ENCODE measurements at regions not wholly inside any gene's neighbourhood (a gene's known extent, or its start where the extent isn't known, plus 50 kb on each side); places are given as distances from the start of the nearest gene placed in this dataset.
A peak's percentile ranks its signal among the peaks of the same experiment; 100 is the strongest.

DNA sequence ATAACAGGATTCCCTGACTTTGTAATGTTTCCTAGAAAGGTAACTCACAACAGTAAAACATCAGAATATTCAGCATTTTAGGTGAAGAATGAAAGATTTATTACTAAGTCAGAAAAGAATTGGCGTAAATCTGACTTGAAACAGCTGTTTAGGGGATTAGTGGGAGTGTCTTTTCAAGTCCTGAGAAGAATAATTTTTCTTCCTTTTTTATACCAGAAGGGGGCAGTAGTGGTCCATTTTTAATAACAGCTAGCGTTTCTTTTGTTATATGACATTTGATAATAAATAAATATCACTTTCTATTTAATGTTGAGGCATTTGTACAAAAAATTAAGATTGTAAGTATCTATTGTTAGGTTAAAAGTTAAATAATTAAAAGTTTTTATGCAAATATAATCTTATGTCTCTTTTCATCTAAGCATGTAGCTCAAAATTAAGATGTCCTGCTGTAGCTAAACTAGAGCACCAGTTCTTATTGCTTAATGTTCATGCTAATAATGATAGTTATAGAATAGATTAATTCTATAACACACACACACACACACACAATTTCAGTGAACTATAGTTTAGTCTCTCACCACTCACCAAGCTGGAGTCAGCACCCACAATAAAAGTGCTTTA is 258.7 kb upstream of the ARRDC3 start:
- no peak overlapping the region for H3K4me2 ChIP-seq (ENCODE audit: extremely low read depth, insufficient read depth, low read length)
- no peaks in the 10 kb centered on the region for H3K4me1 ChIP-seq (ENCODE audit: control insufficient read depth, extremely low read depth, insufficient read depth, low read length)
- H2AFZ ChIP-seq (ENCODE audit: low read length), result no peak overlapping the region
- no peak overlapping the region for H3K27ac ChIP-seq (ENCODE audit: insufficient read depth, low read length)
- H3K4me3 ChIP-seq (replicated peaks in 1 of 4; ENCODE audit: control extremely low read depth in 1 of 4, insufficient read depth in 1 of 4, low read depth in 3 of 4, low read length in 4 of 4), result no peak overlapping the region
- H3K36me3 ChIP-seq (ENCODE audit: control insufficient read depth, insufficient read depth, low read length), result no peaks in the 10 kb centered on the region
- DNase-seq (ENCODE audit: low read depth in 2 of 2), result peak; percentile 36 to 76
- TF ChIP-seq, protein P1, sequence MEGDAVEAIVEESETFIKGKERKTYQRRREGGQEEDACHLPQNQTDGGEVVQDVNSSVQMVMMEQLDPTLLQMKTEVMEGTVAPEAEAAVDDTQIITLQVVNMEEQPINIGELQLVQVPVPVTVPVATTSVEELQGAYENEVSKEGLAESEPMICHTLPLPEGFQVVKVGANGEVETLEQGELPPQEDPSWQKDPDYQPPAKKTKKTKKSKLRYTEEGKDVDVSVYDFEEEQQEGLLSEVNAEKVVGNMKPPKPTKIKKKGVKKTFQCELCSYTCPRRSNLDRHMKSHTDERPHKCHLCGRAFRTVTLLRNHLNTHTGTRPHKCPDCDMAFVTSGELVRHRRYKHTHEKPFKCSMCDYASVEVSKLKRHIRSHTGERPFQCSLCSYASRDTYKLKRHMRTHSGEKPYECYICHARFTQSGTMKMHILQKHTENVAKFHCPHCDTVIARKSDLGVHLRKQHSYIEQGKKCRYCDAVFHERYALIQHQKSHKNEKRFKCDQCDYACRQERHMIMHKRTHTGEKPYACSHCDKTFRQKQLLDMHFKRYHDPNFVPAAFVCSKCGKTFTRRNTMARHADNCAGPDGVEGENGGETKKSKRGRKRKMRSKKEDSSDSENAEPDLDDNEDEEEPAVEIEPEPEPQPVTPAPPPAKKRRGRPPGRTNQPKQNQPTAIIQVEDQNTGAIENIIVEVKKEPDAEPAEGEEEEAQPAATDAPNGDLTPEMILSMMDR (conservative IDR thresholded peaks at IDR 0.05 in 1 of 2, IDR thresholded peaks at IDR 0.05 in 1 of 2; ENCODE audit: low read depth in 1 of 2, low read length in 2 of 2), result peak; percentile 22 to 38
- no peak for TF ChIP-seq EZH2 (IDR thresholded peaks at IDR 0.05; ENCODE audit: low read length, missing control alignments)
- H3K9ac ChIP-seq (ENCODE audit: insufficient read depth, low read length), result no peak overlapping the region
- H3K9me3 ChIP-seq (ENCODE audit: control insufficient read depth, insufficient read depth, low read depth, low read length), result no peaks in the 10 kb centered on the region
- no peaks in the 10 kb centered on the region for H4K20me1 ChIP-seq (ENCODE audit: control insufficient read depth, extremely low read depth, insufficient read depth, low read length)
- no peaks in the 10 kb centered on the region for H3K79me2 ChIP-seq (ENCODE audit: control insufficient read depth, insufficient read depth, low read length)
- H3K27me3 ChIP-seq (ENCODE audit: control insufficient read depth, insufficient read depth, low read length), result no peaks in the 10 kb centered on the region

DNA sequence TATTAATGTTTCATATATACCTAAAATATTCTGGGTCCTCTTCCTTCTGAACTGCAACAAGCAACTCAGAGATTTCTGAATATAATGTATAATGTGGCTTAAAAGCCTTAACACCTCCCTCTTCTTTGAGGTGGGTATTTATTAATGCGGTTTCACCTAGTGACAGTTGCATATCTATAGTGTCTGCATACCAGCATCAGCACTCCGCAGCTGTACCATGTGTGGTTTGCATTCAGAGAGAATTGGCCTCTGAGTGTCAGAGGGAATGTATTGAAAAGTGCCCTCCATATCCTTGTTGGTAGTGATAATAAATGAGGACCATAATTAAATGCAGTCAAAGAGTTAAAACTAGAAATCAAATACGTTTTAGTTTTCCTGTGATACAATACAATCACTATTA is 256.6 kb upstream of the ARRDC3 start:
- no peaks in the 10 kb centered on the region for H3K36me3 ChIP-seq (ENCODE audit: control insufficient read depth, insufficient read depth, low read length)
- no peaks in the 10 kb centered on the region for H3K9me3 ChIP-seq (ENCODE audit: control insufficient read depth, insufficient read depth, low read depth, low read length)
- no peak overlapping the region for H3K4me3 ChIP-seq (replicated peaks in 1 of 4; ENCODE audit: control extremely low read depth in 1 of 4, insufficient read depth in 1 of 4, low read depth in 3 of 4, low read length in 4 of 4)
- no peak overlapping the region for H3K27ac ChIP-seq (ENCODE audit: insufficient read depth, low read length)
- no peak overlapping the region for H2AFZ ChIP-seq (ENCODE audit: low read length)
- H3K9ac ChIP-seq (ENCODE audit: insufficient read depth, low read length), result no peak overlapping the region
- peaks cover 2% of the 10 kb centered on the region for H4K20me1 ChIP-seq (ENCODE audit: control insufficient read depth, extremely low read depth, insufficient read depth, low read length)
- H3K4me2 ChIP-seq (ENCODE audit: extremely low read depth, insufficient read depth, low read length), result no peak overlapping the region
- no peaks in the 10 kb centered on the region for H3K79me2 ChIP-seq (ENCODE audit: control insufficient read depth, insufficient read depth, low read length)
- no peaks in the 10 kb centered on the region for H3K27me3 ChIP-seq (ENCODE audit: control insufficient read depth, insufficient read depth, low read length)
- TF ChIP-seq EZH2 (IDR thresholded peaks at IDR 0.05; ENCODE audit: low read length, missing control alignments), result no peak
- TF ChIP-seq, protein P1 (conservative IDR thresholded peaks at IDR 0.05 in 1 of 2, IDR thresholded peaks at IDR 0.05 in 1 of 2; ENCODE audit: low read depth in 1 of 2, low read length in 2 of 2), result no peak
- DNase-seq (ENCODE audit: low read depth in 2 of 2), result no peak
- H3K4me1 ChIP-seq (ENCODE audit: control insufficient read depth, extremely low read depth, insufficient read depth, low read length), result no peaks in the 10 kb centered on the region

DNA sequence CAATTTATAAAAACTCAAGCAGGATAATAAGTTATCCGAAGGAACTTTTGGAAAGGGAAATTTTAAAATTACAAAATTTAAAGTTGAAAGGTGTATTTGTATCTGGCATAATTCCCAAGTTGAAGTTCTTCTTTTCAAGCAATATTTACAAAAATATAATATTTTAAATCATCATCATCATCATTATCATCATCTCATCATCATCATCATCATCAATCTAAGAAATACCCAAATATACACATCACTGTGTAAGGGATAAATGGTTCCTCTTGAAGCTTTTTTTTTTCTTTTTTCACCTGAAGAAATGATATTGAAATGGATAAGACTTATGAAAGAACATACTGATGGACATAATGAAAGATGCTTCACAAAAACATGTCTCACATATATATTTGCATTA is 254.9 kb upstream of the ARRDC3 start:
- Histone ChIP-seq H2AFZ (ENCODE audit: low read length) (no peak overlapping the region), H4K20me1 (ENCODE audit: control insufficient read depth, extremely low read depth, insufficient read depth, low read length) (peaks cover 2% of the 10 kb centered on the region), H3K4me3 (replicated peaks in 1 of 4; ENCODE audit: control extremely low read depth in 1 of 4, insufficient read depth in 1 of 4, low read depth in 3 of 4, low read length in 4 of 4) (no peak overlapping the region), H3K4me1 (ENCODE audit: control insufficient read depth, extremely low read depth, insufficient read depth, low read length) (no peaks in the 10 kb centered on the region), H3K36me3 (ENCODE audit: control insufficient read depth, insufficient read depth, low read length) (no peaks in the 10 kb centered on the region), H3K27ac (ENCODE audit: insufficient read depth, low read length) (no peak overlapping the region), H3K4me2 (ENCODE audit: extremely low read depth, insufficient read depth, low read length) (no peak overlapping the region), H3K9ac (ENCODE audit: insufficient read depth, low read length) (no peak overlapping the region), H3K27me3 (ENCODE audit: control insufficient read depth, insufficient read depth, low read length) (no peaks in the 10 kb centered on the region), H3K9me3 (ENCODE audit: control insufficient read depth, insufficient read depth, low read depth, low read length) (no peaks in the 10 kb centered on the region), H3K79me2 (ENCODE audit: control insufficient read depth, insufficient read depth, low read length) (no peaks in the 10 kb centered on the region)
- TF ChIP-seq EZH2 (IDR thresholded peaks at IDR 0.05; ENCODE audit: low read length, missing control alignments), result no peak
- TF ChIP-seq, protein P1 (conservative IDR thresholded peaks at IDR 0.05 in 1 of 2, IDR thresholded peaks at IDR 0.05 in 1 of 2; ENCODE audit: low read depth in 1 of 2, low read length in 2 of 2), result no peak
- DNase-seq (ENCODE audit: low read depth in 2 of 2), result no peak

Measured in fibroblast of lung (primary cell).